ENCODE measurements at regions not wholly inside any gene's neighbourhood (a gene's known extent, or its start where the extent isn't known, plus 50 kb on each side); places are given as distances from the start of the nearest gene placed in this dataset.

GRCh38 chr15:96390986-96391385 lies 60.5 kb downstream of the NR2F2 start:
- Mint-ChIP-seq H3K36me3 (ENCODE audit: low read depth) (no peaks in the 10 kb centered on the region), H3K9me3 (no peaks in the 10 kb centered on the region), H3K4me3 (no peak overlapping the region), H3K4me1 (ENCODE audit: low read depth) (peaks cover 2% of the 10 kb centered on the region), H3K27ac (no peak overlapping the region), H3K27me3 (ENCODE audit: low read depth) (peaks cover 27% of the 10 kb centered on the region)
- no peak for DNase-seq
- intact Hi-C loops (cut with micrococcal nuclease): no loop called here
- CTCF ChIA-PET: no interaction called here

- intact Hi-C loops (cut with micrococcal nuclease): no loop called here
- Mint-ChIP-seq H3K9me3 (no peaks in the 10 kb centered on the region), H3K4me1 (ENCODE audit: low read depth) (peaks cover 2% of the 10 kb centered on the region), H3K27ac (no peak overlapping the region), H3K27me3 (ENCODE audit: low read depth) (peaks cover 31% of the 10 kb centered on the region), H3K36me3 (ENCODE audit: low read depth) (no peaks in the 10 kb centered on the region), H3K4me3 (no peak overlapping the region)
- DNase-seq: no peak
- CTCF ChIA-PET: no interaction called here
Measured at GRCh38 chr15:96392380-96393208, 62.1 kb downstream of the NR2F2 start.

GRCh38 chr15:96393209-96393513 lies 62.7 kb downstream of the NR2F2 start:
- no peak overlapping the region for H3K4me3 Mint-ChIP-seq
- no peak overlapping the region for H3K27ac Mint-ChIP-seq
- H3K27me3 Mint-ChIP-seq (ENCODE audit: low read depth): peaks cover 34% of the 10 kb centered on the region
- no peak for DNase-seq
- no peaks in the 10 kb centered on the region for H3K36me3 Mint-ChIP-seq (ENCODE audit: low read depth)
- peaks cover 2% of the 10 kb centered on the region for H3K4me1 Mint-ChIP-seq (ENCODE audit: low read depth)
- CTCF ChIA-PET: no interaction called here
- intact Hi-C loops (cut with micrococcal nuclease): no loop called here
- no peaks in the 10 kb centered on the region for H3K9me3 Mint-ChIP-seq

- no peak overlapping the region for H3K27ac Mint-ChIP-seq
- no peak for DNase-seq
- no peaks in the 10 kb centered on the region for H3K36me3 Mint-ChIP-seq (ENCODE audit: low read depth)
- H3K4me1 Mint-ChIP-seq (ENCODE audit: low read depth): peaks cover 2% of the 10 kb centered on the region
- H3K27me3 Mint-ChIP-seq (ENCODE audit: low read depth): peaks cover 47% of the 10 kb centered on the region
- H3K4me3 Mint-ChIP-seq: no peak overlapping the region
- no peaks in the 10 kb centered on the region for H3K9me3 Mint-ChIP-seq
- CTCF ChIA-PET: no interaction called here
- intact Hi-C loops (cut with micrococcal nuclease): no loop called here
Measured at GRCh38 chr15:96395687-96396086, 65.2 kb downstream of the NR2F2 start.

DNA sequence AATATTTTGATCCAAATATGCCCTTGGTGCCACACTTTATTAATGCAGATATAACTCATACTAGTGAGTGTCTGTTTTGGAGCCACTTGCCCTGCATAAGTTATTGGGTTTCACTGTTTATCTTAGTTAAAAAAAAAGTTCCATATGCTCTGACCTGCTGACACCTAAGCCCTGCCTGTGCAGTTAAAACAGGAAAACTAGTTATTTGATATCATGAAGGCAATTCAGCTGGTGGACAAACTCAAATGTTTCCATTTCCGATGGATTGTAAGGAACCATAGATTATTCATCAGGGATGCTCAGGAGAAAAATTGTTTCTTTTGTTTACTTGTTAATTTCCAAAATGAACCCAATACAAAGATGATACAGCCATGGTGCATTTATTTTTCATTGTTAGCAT lies 68.3 kb downstream of the NR2F2 start:
- H3K27me3 Mint-ChIP-seq (ENCODE audit: low read depth): peaks cover 43% of the 10 kb centered on the region
- H3K4me1 Mint-ChIP-seq (ENCODE audit: low read depth): no peaks in the 10 kb centered on the region
- H3K4me3 Mint-ChIP-seq: no peak overlapping the region
- no peaks in the 10 kb centered on the region for H3K36me3 Mint-ChIP-seq (ENCODE audit: low read depth)
- no peak for DNase-seq
- no peaks in the 10 kb centered on the region for H3K9me3 Mint-ChIP-seq
- CTCF ChIA-PET: no interaction called here
- H3K27ac Mint-ChIP-seq: no peak overlapping the region
- intact Hi-C loops (cut with micrococcal nuclease): no loop called here

- no peak overlapping the region for H3K27ac Mint-ChIP-seq
- DNase-seq: no peak
- H3K36me3 Mint-ChIP-seq (ENCODE audit: low read depth): no peaks in the 10 kb centered on the region
- H3K4me1 Mint-ChIP-seq (ENCODE audit: low read depth): no peaks in the 10 kb centered on the region
- peaks cover 46% of the 10 kb centered on the region for H3K27me3 Mint-ChIP-seq (ENCODE audit: low read depth)
- no peaks in the 10 kb centered on the region for H3K9me3 Mint-ChIP-seq
- H3K4me3 Mint-ChIP-seq: no peak overlapping the region
- CTCF ChIA-PET: no interaction called here
- intact Hi-C loops (cut with micrococcal nuclease): no loop called here
Measured at GRCh38 chr15:96402403-96402802, 71.9 kb downstream of the NR2F2 start.

DNA sequence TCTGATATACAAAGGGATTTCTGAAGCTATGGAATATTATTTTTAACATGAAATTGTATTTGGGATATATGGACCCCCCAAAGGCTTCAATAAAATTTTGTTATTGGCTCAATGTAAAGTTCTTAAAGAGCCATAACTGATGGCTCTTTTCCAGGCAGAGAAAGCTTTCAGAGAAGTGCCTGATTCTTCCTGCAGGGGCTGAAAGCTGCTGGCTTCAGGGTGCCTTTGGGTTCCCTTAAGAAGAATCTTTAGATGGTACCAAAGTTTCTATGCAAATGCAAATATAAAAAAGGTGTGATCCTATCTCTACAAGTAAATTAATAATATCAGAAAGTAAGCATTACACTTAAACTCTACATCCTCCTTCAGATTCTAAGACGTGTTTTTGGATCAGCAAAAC lies 72.6 kb downstream of the NR2F2 start:
- Mint-ChIP-seq H3K4me1 (ENCODE audit: low read depth) (peaks cover 3% of the 10 kb centered on the region), H3K27me3 (ENCODE audit: low read depth) (peaks cover 49% of the 10 kb centered on the region), H3K36me3 (ENCODE audit: low read depth) (no peaks in the 10 kb centered on the region), H3K9me3 (no peaks in the 10 kb centered on the region), H3K27ac (no peak overlapping the region), H3K4me3 (no peak overlapping the region)
- intact Hi-C loops (cut with micrococcal nuclease): no loop called here
- no peak for DNase-seq
- CTCF ChIA-PET: no interaction called here

DNA sequence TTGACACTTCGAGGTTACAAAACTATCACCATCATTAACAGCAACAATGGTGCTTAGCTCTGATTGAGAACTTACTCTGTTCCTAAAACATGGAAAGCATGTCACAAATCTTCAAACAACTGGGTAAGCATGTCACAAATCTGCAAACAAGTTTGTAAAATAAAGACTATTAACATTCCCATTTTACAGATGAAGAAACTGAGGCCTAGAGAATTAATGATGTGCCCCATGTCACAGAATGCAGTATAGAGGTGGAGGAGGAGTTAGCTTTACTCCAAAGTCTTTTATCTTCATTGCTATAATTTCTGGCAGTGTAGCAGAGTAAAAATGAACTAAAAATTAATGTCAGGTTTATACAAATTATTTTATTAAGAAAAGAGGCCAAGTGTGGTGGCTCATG lies 73.4 kb downstream of the NR2F2 start:
- Mint-ChIP-seq H3K4me1 (ENCODE audit: low read depth) (peaks cover 7% of the 10 kb centered on the region), H3K36me3 (ENCODE audit: low read depth) (no peaks in the 10 kb centered on the region), H3K27me3 (ENCODE audit: low read depth) (peaks cover 45% of the 10 kb centered on the region), H3K4me3 (no peak overlapping the region), H3K9me3 (no peaks in the 10 kb centered on the region), H3K27ac (no peak overlapping the region)
- CTCF ChIA-PET: no interaction called here
- no peak for DNase-seq
- intact Hi-C loops (cut with micrococcal nuclease): no loop called here

DNA sequence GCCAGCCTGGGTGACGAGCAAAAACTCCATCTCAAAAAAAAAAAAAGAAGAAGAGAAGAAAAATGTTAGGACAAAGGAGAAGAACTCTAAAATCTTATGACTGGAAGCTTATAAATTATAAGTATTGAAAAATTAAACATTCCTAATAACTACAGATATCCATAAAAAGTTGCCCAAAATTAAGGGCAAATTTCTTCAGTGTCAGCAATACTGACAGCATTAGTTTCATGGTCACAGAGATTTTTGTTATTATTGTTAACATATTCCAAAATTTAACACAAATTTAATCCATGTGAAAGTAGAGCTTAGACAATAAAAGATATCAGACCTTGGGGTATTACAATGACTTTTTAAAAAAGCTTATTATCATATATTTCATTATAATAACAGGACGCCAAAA lies 74.1 kb downstream of the NR2F2 start:
- H3K27ac Mint-ChIP-seq: no peak overlapping the region
- no peaks in the 10 kb centered on the region for H3K36me3 Mint-ChIP-seq (ENCODE audit: low read depth)
- no peak overlapping the region for H3K4me3 Mint-ChIP-seq
- DNase-seq: no peak
- peaks cover 11% of the 10 kb centered on the region for H3K4me1 Mint-ChIP-seq (ENCODE audit: low read depth)
- peaks cover 44% of the 10 kb centered on the region for H3K27me3 Mint-ChIP-seq (ENCODE audit: low read depth)
- CTCF ChIA-PET: no interaction called here
- H3K9me3 Mint-ChIP-seq: no peaks in the 10 kb centered on the region
- intact Hi-C loops (cut with micrococcal nuclease): no loop called here

- H3K36me3 Mint-ChIP-seq (ENCODE audit: low read depth): no peaks in the 10 kb centered on the region
- no peak overlapping the region for H3K4me3 Mint-ChIP-seq
Measured at GRCh38 chr15:96406291-96406690, 75.8 kb downstream of the NR2F2 start.

DNA sequence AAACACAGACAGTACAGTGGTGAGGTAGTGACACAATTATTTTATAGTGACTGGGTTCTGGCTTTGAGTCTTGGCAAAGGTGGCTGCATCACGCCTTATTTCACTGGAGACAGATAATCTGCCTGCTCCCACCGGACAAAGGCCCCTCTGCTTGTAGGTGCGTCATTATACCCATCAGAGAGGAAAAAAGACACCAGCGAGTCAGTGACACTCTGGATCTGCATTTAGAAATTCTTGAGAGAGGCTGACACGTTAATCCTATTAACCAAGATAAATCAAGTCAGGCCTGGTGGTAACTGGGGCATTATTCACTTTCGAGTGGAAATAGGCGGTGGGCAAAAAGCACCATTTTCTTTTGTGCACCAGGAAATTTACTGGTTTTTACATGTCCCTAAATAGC lies 76.2 kb downstream of the NR2F2 start:
- intact Hi-C loops (cut with micrococcal nuclease): no loop called here
- Mint-ChIP-seq H3K4me1 (ENCODE audit: low read depth) (peaks cover 14% of the 10 kb centered on the region), H3K9me3 (no peaks in the 10 kb centered on the region), H3K27me3 (ENCODE audit: low read depth) (peaks cover 55% of the 10 kb centered on the region), H3K4me3 (no peak overlapping the region), H3K36me3 (ENCODE audit: low read depth) (no peaks in the 10 kb centered on the region), H3K27ac (no peak overlapping the region)
- CTCF ChIA-PET: interaction anchor here (0.6 kb wide), 1 partner anchor 50 kb away, joined by 3 read pairs; no protein-coding TSS in a partner anchor
- DNase-seq: no peak

More at GRCh38 chr15:96406291-96406690, 75.8 kb downstream of the NR2F2 start:
- H3K9me3 Mint-ChIP-seq: no peaks in the 10 kb centered on the region
- H3K27me3 Mint-ChIP-seq (ENCODE audit: low read depth): peaks cover 51% of the 10 kb centered on the region
- H3K4me1 Mint-ChIP-seq (ENCODE audit: low read depth): peaks cover 14% of the 10 kb centered on the region
- no peak overlapping the region for H3K27ac Mint-ChIP-seq
- CTCF ChIA-PET: interaction anchor here (0.6 kb wide), 1 partner anchor 49 kb away, joined by 3 read pairs; no protein-coding TSS in a partner anchor
- DNase-seq: no peak
- intact Hi-C loops (cut with micrococcal nuclease): no loop called here

DNA sequence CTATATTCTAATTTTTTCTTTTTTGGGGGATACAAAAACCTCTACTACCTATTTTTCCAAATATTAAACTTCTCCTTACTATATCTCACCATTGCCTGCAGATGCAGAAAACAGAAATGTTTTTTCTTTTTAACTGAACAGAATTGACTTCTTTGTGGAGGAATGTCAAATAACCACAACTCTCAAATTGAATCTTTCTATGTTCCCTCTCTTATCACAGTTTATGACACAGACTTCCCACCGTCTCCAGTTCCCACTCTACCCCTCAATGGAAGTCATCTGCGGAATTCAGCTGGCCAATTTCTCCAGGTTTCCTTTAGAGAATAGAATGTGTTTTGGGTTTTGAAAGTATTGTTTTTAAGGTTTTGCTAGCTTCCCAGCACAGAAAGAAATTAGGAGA lies 77.0 kb downstream of the NR2F2 start:
- CTCF ChIA-PET: no interaction called here
- H3K27ac Mint-ChIP-seq: no peak overlapping the region
- H3K27me3 Mint-ChIP-seq (ENCODE audit: low read depth): peaks cover 56% of the 10 kb centered on the region
- no peak overlapping the region for H3K4me3 Mint-ChIP-seq
- H3K36me3 Mint-ChIP-seq (ENCODE audit: low read depth): no peaks in the 10 kb centered on the region
- intact Hi-C loops (cut with micrococcal nuclease): no loop called here
- DNase-seq: no peak
- H3K4me1 Mint-ChIP-seq (ENCODE audit: low read depth): peaks cover 14% of the 10 kb centered on the region
- no peaks in the 10 kb centered on the region for H3K9me3 Mint-ChIP-seq

DNA sequence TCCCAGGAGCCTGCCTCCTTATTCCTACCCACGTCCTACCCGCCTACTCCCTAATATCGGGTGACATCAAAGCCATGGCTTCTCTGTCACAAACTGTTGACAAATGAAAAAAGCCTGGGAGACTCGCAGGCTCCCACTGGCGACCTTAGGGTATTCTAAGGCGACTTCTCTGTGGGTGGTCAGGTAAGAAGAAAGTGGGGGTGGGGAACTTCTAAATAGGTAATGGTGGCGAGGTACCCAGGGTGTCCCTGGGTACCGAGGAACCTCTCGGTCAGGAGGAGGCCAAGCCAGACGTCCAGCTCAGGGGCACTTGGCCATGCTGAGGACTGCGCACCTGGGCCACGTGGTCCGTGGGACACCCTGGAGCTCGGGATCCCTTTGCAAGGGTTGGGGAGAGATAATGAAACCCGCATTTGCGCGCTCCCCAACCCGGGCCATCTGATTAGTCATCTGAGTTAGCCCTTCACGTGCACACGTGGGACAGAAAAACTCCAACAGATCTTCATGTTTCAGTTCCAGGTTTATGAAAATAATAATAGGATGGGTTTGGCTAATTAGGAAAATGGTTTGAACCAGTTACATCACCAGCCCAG lies 78.2 kb downstream of the NR2F2 start:
- H3K27ac Mint-ChIP-seq: no peak overlapping the region
- H3K4me3 Mint-ChIP-seq: no peak overlapping the region
- H3K27me3 Mint-ChIP-seq (ENCODE audit: low read depth): peaks cover 57% of the 10 kb centered on the region
- DNase-seq: no peak
- no peaks in the 10 kb centered on the region for H3K9me3 Mint-ChIP-seq
- no peaks in the 10 kb centered on the region for H3K36me3 Mint-ChIP-seq (ENCODE audit: low read depth)
- CTCF ChIA-PET: no interaction called here
- intact Hi-C loops (cut with micrococcal nuclease): no loop called here
- H3K4me1 Mint-ChIP-seq (ENCODE audit: low read depth): peaks cover 14% of the 10 kb centered on the region

Data from activated naive CD4-positive, alpha-beta T cell treated with anti-CD3 and anti-CD28 coated beads for 36 hours (primary cell).